ENCODE measurements at regions not wholly inside any gene's neighbourhood (a gene's known extent, or its start where the extent isn't known, plus 50 kb on each side); places are given as distances from the start of the nearest gene placed in this dataset.

DNA sequence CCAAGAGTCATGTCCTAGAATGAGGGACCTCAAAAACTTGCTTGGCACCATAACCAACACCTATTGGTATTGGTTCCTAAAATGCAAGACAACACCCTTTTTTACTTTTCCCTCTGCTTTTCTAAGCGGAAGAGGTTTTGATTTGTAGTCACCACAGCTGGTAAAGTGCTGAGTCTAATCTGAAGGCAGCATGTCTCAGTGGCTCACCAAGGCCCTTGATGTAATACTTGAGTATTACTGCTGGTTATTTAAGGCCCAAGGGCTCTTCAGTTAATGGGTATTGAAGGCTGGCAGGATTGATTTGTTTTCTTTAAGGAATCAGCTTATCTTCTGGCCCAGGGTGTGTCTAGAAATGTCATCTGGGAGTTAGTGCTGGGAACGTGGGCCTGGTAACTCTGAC lies 735.1 kb downstream of the GLUD2 start (continued):
- TF ChIP-seq, protein P1, sequence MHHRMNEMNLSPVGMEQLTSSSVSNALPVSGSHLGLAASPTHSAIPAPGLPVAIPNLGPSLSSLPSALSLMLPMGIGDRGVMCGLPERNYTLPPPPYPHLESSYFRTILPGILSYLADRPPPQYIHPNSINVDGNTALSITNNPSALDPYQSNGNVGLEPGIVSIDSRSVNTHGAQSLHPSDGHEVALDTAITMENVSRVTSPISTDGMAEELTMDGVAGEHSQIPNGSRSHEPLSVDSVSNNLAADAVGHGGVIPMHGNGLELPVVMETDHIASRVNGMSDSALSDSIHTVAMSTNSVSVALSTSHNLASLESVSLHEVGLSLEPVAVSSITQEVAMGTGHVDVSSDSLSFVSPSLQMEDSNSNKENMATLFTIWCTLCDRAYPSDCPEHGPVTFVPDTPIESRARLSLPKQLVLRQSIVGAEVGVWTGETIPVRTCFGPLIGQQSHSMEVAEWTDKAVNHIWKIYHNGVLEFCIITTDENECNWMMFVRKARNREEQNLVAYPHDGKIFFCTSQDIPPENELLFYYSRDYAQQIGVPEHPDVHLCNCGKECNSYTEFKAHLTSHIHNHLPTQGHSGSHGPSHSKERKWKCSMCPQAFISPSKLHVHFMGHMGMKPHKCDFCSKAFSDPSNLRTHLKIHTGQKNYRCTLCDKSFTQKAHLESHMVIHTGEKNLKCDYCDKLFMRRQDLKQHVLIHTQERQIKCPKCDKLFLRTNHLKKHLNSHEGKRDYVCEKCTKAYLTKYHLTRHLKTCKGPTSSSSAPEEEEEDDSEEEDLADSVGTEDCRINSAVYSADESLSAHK (tag by site-specific recombination; IDR thresholded peaks at IDR 0.05): no peak
- TF ChIP-seq, protein P2, sequence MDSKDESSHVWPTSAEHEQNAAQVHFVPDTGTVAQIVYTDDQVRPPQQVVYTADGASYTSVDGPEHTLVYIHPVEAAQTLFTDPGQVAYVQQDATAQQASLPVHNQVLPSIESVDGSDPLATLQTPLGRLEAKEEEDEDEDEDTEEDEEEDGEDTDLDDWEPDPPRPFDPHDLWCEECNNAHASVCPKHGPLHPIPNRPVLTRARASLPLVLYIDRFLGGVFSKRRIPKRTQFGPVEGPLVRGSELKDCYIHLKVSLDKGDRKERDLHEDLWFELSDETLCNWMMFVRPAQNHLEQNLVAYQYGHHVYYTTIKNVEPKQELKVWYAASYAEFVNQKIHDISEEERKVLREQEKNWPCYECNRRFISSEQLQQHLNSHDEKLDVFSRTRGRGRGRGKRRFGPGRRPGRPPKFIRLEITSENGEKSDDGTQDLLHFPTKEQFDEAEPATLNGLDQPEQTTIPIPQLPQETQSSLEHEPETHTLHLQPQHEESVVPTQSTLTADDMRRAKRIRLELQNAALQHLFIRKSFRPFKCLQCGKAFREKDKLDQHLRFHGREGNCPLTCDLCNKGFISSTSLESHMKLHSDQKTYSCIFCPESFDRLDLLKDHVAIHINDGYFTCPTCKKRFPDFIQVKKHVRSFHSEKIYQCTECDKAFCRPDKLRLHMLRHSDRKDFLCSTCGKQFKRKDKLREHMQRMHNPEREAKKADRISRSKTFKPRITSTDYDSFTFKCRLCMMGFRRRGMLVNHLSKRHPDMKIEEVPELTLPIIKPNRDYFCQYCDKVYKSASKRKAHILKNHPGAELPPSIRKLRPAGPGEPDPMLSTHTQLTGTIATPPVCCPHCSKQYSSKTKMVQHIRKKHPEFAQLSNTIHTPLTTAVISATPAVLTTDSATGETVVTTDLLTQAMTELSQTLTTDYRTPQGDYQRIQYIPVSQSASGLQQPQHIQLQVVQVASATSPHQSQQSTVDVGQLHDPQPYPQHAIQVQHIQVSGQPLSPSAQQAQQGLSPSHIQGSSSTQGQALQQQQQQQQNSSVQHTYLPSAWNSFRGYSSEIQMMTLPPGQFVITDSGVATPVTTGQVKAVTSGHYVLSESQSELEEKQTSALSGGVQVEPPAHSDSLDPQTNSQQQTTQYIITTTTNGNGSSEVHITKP (tag by site-specific recombination; IDR thresholded peaks at IDR 0.05): no peak
- TF ChIP-seq SCRT2 (tag by site-specific recombination; IDR thresholded peaks at IDR 0.05) (no peak), ZNF335 (tag by site-specific recombination; conservative IDR thresholded peaks at IDR 0.05) (no peak), ZNF792 (tag by site-specific recombination; IDR thresholded peaks at IDR 0.05) (no peak), ZNF248 (tag by site-specific recombination; IDR thresholded peaks at IDR 0.05) (no peak)
- TF ChIP-seq, protein P3, sequence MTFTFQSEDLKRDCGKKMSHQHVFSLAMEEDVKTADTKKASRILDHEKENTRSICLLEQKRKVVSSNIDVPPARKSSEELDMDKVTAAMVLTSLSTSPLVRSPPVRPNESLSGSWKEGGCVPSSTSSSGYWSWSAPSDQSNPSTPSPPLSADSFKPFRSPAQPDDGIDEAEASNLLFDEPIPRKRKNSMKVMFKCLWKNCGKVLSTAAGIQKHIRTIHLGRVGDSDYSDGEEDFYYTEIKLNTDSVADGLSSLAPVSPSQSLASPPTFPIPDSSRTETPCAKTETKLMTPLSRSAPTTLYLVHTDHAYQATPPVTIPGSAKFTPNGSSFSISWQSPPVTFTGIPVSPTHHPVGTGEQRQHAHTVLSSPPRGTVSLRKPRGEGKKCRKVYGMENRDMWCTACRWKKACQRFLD (tag by site-specific recombination; IDR thresholded peaks at IDR 0.05): no peak
- TF ChIP-seq, protein P4, sequence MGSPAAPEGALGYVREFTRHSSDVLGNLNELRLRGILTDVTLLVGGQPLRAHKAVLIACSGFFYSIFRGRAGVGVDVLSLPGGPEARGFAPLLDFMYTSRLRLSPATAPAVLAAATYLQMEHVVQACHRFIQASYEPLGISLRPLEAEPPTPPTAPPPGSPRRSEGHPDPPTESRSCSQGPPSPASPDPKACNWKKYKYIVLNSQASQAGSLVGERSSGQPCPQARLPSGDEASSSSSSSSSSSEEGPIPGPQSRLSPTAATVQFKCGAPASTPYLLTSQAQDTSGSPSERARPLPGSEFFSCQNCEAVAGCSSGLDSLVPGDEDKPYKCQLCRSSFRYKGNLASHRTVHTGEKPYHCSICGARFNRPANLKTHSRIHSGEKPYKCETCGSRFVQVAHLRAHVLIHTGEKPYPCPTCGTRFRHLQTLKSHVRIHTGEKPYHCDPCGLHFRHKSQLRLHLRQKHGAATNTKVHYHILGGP (tag by site-specific recombination; IDR thresholded peaks at IDR 0.05): no peak
- TF ChIP-seq, protein P5, sequence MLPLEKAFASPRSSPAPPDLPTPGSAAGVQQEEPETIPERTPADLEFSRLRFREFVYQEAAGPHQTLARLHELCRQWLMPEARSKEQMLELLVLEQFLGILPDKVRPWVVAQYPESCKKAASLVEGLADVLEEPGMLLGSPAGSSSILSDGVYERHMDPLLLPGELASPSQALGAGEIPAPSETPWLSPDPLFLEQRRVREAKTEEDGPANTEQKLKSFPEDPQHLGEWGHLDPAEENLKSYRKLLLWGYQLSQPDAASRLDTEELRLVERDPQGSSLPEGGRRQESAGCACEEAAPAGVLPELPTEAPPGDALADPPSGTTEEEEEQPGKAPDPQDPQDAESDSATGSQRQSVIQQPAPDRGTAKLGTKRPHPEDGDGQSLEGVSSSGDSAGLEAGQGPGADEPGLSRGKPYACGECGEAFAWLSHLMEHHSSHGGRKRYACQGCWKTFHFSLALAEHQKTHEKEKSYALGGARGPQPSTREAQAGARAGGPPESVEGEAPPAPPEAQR (tag by site-specific recombination; IDR thresholded peaks at IDR 0.05): no peak

DNA sequence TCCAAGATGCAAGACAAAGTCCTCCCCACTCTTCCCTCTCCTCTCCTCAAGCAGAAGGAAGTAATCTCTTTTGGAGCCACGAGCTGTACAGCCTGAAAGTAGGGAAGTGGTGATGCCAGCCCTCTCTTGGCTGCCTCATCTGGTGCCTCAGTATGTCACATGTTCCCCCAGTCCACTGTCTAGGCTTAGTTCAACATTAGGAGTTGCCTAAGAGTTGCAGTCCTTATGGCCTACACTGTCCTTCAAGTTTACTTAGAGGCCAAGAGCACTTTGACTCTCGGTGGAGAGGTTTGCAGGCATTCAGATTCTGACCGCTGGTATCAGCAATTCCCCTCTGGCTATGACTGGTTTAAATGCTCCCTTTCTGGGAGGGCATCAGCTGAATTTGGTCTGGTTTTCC lies 735.6 kb downstream of the GLUD2 start:
- H3K9me3 ChIP-seq (ENCODE audit: control insufficient read depth, insufficient read depth, low read depth, low read length): no peaks in the 10 kb centered on the region
- no peak overlapping the region for H3K27ac ChIP-seq (ENCODE audit: extremely low read depth, low read depth, low read length)
- ChIA-PET POLR2A (no interaction called here), CTCF (no interaction called here)
- TF ChIP-seq, protein P6, sequence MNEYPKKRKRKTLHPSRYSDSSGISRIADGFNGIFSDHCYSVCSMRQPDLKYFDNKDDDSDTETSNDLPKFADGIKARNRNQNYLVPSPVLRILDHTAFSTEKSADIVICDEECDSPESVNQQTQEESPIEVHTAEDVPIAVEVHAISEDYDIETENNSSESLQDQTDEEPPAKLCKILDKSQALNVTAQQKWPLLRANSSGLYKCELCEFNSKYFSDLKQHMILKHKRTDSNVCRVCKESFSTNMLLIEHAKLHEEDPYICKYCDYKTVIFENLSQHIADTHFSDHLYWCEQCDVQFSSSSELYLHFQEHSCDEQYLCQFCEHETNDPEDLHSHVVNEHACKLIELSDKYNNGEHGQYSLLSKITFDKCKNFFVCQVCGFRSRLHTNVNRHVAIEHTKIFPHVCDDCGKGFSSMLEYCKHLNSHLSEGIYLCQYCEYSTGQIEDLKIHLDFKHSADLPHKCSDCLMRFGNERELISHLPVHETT (tag by site-specific recombination; IDR thresholded peaks at IDR 0.05): no peak
- TF ChIP-seq ZNF23 (tag by site-specific recombination; IDR thresholded peaks at IDR 0.05; ENCODE audit: borderline replicate concordance) (no peak), ZNF19 (tag by site-specific recombination; IDR thresholded peaks at IDR 0.05; ENCODE audit: low read depth) (no peak), KLF10 (tag by site-specific recombination; IDR thresholded peaks at IDR 0.05) (no peak), ZNF473 (tag by site-specific recombination; IDR thresholded peaks at IDR 0.05) (no peak), ZNF791 (tag by site-specific recombination; IDR thresholded peaks at IDR 0.05) (no peak)
- TF ChIP-seq, protein P1 (tag by site-specific recombination; IDR thresholded peaks at IDR 0.05): no peak
- TF ChIP-seq, protein P7, sequence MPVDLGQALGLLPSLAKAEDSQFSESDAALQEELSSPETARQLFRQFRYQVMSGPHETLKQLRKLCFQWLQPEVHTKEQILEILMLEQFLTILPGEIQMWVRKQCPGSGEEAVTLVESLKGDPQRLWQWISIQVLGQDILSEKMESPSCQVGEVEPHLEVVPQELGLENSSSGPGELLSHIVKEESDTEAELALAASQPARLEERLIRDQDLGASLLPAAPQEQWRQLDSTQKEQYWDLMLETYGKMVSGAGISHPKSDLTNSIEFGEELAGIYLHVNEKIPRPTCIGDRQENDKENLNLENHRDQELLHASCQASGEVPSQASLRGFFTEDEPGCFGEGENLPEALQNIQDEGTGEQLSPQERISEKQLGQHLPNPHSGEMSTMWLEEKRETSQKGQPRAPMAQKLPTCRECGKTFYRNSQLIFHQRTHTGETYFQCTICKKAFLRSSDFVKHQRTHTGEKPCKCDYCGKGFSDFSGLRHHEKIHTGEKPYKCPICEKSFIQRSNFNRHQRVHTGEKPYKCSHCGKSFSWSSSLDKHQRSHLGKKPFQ (tag by site-specific recombination; IDR thresholded peaks at IDR 0.05): no peak
- H3K4me3 ChIP-seq (ENCODE audit: low read depth, low read length): no peak overlapping the region
- H3K36me3 ChIP-seq (ENCODE audit: control insufficient read depth in 2 of 2, insufficient read depth in 1 of 2, low read length in 2 of 2): no peaks in the 10 kb centered on the region
- no peaks in the 10 kb centered on the region for H3K4me1 ChIP-seq (ENCODE audit: control insufficient read depth, insufficient read depth, low read length)
